ENCODE measurements at regions not wholly inside any gene's neighbourhood (a gene's known extent, or its start where the extent isn't known, plus 50 kb on each side); places are given as distances from the start of the nearest gene placed in this dataset.

GRCh38 chr9:88077071-88077617 lies 61.1 kb downstream of the SPATA31C2 start:
- DNase-seq (ENCODE audit: low spot score), result no peak
- no peak for TF ChIP-seq CTCF (IDR thresholded peaks at IDR 0.05; ENCODE audit: extremely low read depth, insufficient read depth, missing control alignments)
- in situ Hi-C loops (cut with MboI; ENCODE audit: low pct_unique_long_range_greater_than_20kb, low sequenced_read_pairs, unreplicated experiment), result no loop called here

DNA sequence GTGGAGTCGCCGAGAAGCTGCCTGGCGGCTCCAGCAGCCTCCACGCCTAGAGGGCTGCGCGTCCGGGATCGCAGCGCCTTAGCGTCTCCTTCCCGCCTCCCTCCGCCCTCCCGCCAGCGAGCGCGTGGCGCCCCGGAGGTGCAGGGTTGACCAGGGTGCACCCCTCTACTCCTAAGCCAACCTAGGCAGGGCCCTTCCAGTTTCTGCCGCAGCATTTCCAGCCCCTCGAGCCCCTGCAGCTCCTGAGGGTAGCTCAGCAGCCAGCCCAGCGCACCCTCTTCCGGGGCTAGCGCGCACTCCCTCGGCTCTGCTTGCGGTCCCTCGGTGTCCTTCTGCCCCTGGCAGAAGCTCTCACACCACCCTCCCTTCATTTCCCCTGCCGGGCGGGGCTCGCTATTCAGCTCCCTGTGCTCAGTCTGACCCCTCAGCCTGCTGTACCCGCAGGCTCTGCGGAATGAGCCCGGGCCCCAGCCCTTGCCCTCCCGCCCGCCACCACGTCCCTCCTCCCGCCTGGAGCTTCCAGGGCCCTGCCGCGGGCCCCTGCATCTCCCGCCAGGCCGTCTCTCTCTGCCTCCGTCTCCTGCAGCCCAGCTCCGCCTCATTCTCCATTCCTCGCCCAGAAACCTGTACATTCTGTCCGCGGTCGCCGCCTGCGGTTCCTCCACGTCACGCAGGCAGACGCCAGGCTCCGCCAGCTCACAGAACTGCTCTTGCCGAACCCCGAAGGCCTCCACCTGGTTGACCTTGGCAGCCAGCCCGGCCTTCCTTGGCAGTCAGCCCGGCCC lies 61.8 kb downstream of the SPATA31C2 start:
- in situ Hi-C loops (cut with MboI; ENCODE audit: low pct_unique_long_range_greater_than_20kb, low sequenced_read_pairs, unreplicated experiment), result no loop called here
- TF ChIP-seq CTCF (IDR thresholded peaks at IDR 0.05; ENCODE audit: extremely low read depth, insufficient read depth, missing control alignments), result no peak
- peak; percentile 29 for DNase-seq (ENCODE audit: low spot score)

DNA sequence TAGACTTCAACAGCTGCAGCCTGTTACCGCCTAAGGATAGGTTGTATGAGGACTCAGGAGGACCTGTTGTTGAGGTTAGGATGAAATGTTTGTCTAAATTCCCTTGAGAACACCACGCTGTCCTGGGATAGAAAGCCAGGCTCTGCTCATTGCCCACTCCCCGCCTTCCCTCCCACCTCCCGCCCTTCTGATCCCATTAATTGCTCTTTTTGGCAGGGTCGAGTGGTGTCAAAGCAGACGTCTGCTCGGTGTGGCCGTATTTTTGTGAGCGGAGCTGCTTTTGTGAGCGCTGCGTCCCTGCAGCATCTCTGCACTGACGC lies 62.3 kb downstream of the SPATA31C2 start:
- in situ Hi-C loops (cut with MboI; ENCODE audit: low pct_unique_long_range_greater_than_20kb, low sequenced_read_pairs, unreplicated experiment), result no loop called here
- TF ChIP-seq CTCF (IDR thresholded peaks at IDR 0.05; ENCODE audit: extremely low read depth, insufficient read depth, missing control alignments), result no peak
- DNase-seq (ENCODE audit: low spot score), result no peak

GRCh38 chr9:88075506-88075905 lies 62.8 kb downstream of the SPATA31C2 start:
- DNase-seq (ENCODE audit: low spot score), result no peak
- no peak for TF ChIP-seq CTCF (IDR thresholded peaks at IDR 0.05; ENCODE audit: extremely low read depth, insufficient read depth, missing control alignments)
- in situ Hi-C loops (cut with MboI; ENCODE audit: low pct_unique_long_range_greater_than_20kb, low sequenced_read_pairs, unreplicated experiment), result no loop called here

DNA sequence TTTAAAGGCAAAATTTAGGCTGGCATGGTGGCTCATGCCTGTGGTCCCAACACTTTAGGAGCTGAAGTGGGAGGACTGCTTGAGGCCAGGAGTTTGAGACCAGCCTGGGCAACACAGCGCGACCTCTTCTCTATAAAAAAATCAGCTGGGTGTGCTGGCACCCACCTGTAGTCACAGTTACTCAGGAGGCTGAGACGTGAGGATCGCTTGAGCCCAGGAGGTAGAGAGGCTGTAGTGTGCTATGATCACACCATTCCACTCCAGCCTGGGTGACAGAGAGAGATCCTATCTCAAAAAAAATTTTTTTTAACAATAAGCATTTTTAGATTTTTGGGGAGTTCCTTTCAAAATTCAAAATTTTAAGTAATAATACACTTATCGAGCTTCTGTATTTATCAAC lies 63.3 kb downstream of the SPATA31C2 start:
- TF ChIP-seq CTCF (IDR thresholded peaks at IDR 0.05; ENCODE audit: extremely low read depth, insufficient read depth, missing control alignments), result no peak
- DNase-seq (ENCODE audit: low spot score), result no peak
- in situ Hi-C loops (cut with MboI; ENCODE audit: low pct_unique_long_range_greater_than_20kb, low sequenced_read_pairs, unreplicated experiment), result no loop called here

DNA sequence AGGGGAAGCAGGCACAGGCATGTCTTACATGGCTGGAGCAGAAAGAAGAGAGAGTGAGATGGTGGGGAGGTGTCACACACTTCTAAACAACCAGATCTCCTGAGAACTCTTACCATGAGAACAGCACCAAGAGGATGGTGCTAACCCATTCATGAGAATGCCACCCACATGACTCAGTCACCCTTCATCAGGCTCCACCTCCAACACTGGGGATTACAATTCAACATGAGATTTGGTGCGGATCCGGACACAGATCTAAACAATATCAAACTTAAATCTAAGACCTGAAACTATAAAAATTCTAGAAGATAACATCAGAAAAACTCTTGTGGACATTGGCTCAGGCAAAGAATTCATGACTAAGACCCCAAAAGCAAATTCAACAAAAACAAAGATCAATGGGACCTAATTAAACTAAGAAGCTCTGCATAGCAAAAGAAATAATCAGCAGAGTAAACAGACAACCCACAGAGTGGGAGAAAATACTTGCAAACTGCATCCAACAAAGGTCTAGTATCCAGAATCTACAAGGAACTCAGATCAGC lies 65.4 kb downstream of the SPATA31C2 start:
- no peak for TF ChIP-seq CTCF (IDR thresholded peaks at IDR 0.05; ENCODE audit: extremely low read depth, insufficient read depth, missing control alignments)
- in situ Hi-C loops (cut with MboI; ENCODE audit: low pct_unique_long_range_greater_than_20kb, low sequenced_read_pairs, unreplicated experiment), result no loop called here
- no peak for DNase-seq (ENCODE audit: low spot score)

Measured in GM13977 (cell line).